ENCODE measurements at regions not wholly inside any gene's neighbourhood (a gene's known extent, or its start where the extent isn't known, plus 50 kb on each side); places are given as distances from the start of the nearest gene placed in this dataset.

DNA sequence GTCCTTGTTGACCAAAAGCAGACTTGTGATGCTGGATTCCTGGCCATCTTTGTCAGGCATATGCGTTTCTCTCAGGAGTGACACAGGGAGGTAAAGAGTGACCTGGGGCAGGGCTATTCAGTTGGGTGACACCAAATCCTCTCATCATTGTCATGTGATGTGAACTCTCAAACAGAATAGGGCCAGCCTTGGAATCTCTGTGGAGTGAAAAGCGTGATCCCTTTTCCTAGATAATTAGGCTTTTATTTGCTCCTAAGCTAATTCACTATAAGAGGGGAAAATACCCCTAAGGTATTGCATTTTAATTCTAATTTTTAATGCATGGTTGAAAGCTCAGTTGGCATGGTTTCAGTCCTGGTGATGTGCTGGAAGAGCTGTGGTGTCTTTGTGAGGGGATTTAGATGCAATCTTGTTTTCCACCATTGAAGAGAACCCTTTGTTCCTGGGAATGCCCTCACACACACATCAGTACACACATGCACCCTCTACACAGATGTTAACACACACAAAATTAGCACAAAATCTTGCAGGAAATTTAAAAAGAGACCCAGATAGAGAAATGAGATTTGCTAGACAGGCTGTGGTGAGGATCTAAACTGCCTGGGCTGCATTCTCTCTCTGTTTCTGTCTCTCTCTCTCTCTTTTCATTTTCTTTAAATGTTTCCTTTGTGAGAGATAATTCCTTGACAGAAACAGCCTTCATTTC, 349.9 kb downstream of the TSN start:
- TF ChIP-seq, protein P1, sequence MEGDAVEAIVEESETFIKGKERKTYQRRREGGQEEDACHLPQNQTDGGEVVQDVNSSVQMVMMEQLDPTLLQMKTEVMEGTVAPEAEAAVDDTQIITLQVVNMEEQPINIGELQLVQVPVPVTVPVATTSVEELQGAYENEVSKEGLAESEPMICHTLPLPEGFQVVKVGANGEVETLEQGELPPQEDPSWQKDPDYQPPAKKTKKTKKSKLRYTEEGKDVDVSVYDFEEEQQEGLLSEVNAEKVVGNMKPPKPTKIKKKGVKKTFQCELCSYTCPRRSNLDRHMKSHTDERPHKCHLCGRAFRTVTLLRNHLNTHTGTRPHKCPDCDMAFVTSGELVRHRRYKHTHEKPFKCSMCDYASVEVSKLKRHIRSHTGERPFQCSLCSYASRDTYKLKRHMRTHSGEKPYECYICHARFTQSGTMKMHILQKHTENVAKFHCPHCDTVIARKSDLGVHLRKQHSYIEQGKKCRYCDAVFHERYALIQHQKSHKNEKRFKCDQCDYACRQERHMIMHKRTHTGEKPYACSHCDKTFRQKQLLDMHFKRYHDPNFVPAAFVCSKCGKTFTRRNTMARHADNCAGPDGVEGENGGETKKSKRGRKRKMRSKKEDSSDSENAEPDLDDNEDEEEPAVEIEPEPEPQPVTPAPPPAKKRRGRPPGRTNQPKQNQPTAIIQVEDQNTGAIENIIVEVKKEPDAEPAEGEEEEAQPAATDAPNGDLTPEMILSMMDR (IDR thresholded peaks at IDR 0.05; ENCODE audit: low read depth, low read length), result no peak
- TF ChIP-seq POLR2A (IDR thresholded peaks at IDR 0.05; ENCODE audit: extremely low read depth, insufficient read length), result no peak
- TF ChIP-seq, protein P2, sequence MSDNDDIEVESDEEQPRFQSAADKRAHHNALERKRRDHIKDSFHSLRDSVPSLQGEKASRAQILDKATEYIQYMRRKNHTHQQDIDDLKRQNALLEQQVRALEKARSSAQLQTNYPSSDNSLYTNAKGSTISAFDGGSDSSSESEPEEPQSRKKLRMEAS (IDR thresholded peaks at IDR 0.05; ENCODE audit: low read depth, low read length), result no peak
